ENCODE measurements at regions not wholly inside any gene's neighbourhood (a gene's known extent, or its start where the extent isn't known, plus 50 kb on each side); places are given as distances from the start of the nearest gene placed in this dataset.
"Not testable (repeated sequence)": the region's sequence is repeated elsewhere in the genome, so short reads cannot be mapped to it uniquely, and the experiment has no call there.

- no peak overlapping the region for H3K9ac ChIP-seq (replicated peaks in 1 of 4; ENCODE audit: extremely low read depth in 1 of 4, low read depth in 3 of 4, low read length in 3 of 4)
- no peak overlapping the region for H3K56ac ChIP-seq (replicated peaks; ENCODE audit: insufficient read length, low read depth, low read length)
- H3K27me3 ChIP-seq (replicated peaks in 1 of 4; ENCODE audit: control insufficient read depth in 3 of 4, extremely low read depth in 1 of 4, insufficient read depth in 3 of 4, low read length in 3 of 4): no peaks in the 10 kb centered on the region
- H2AK5ac ChIP-seq (ENCODE audit: low read depth, low read length): no peak overlapping the region
- H3K79me2 ChIP-seq (ENCODE audit: control insufficient read depth in 1 of 2, insufficient read depth in 2 of 2, low read length in 2 of 2): no peaks in the 10 kb centered on the region
- H2BK15ac ChIP-seq (ENCODE audit: low read length): no peak overlapping the region
- H3K4ac ChIP-seq (replicated peaks; ENCODE audit: insufficient read length, low read depth, low read length): no peak overlapping the region
- CTCF ChIA-PET (ENCODE audit: partially characterized antibody): no interaction called here
- TF ChIP-seq SP2 (IDR thresholded peaks at IDR 0.05; ENCODE audit: low read length) (no peak), EP300 (IDR thresholded peaks at IDR 0.05; ENCODE audit: borderline replicate concordance in 1 of 2, low read depth in 2 of 2, low read length in 2 of 2) (no peak)
- no peak overlapping the region for H2BK120ac ChIP-seq (replicated peaks; ENCODE audit: low read depth, low read length)
- no peak overlapping the region for H3K27ac ChIP-seq (ENCODE audit: low read depth, low read length)
- no peaks in the 10 kb centered on the region for H3K36me3 ChIP-seq (ENCODE audit: control insufficient read depth in 2 of 4, insufficient read depth in 4 of 4, low read length in 3 of 4)
- H3K4me3 ChIP-seq (ENCODE audit: extremely low read depth in 1 of 4, insufficient read depth in 2 of 4, low read depth in 3 of 4, low read length in 4 of 4): no peak overlapping the region
- H2AFZ ChIP-seq (ENCODE audit: low read length): no peak overlapping the region
- H3K18ac ChIP-seq (ENCODE audit: extremely low read depth, low read length): no peak overlapping the region
- H4K20me1 ChIP-seq (replicated peaks in 1 of 2; ENCODE audit: control insufficient read depth in 1 of 2, insufficient read depth in 2 of 2, low read length in 2 of 2): no peaks in the 10 kb centered on the region
- DNase-seq (ENCODE audit: low read depth in 1 of 2, low spot score in 2 of 2) (no peak), FAIRE-seq (no peak)
- H4K8ac ChIP-seq (ENCODE audit: extremely low read depth, insufficient read depth, low read length): no peak overlapping the region
- no peaks in the 10 kb centered on the region for H3K79me1 ChIP-seq (ENCODE audit: low read depth, low read length)
- H3K14ac ChIP-seq (ENCODE audit: insufficient read length): no peak overlapping the region
- no peak overlapping the region for H4K91ac ChIP-seq (replicated peaks; ENCODE audit: insufficient read length, low read length)
- H3K4me2 ChIP-seq (ENCODE audit: insufficient read depth in 1 of 2, low read depth in 2 of 2, low read length in 2 of 2): no peak overlapping the region
- no peak overlapping the region for H3K23ac ChIP-seq (ENCODE audit: insufficient read length)
- no peak overlapping the region for H4K5ac ChIP-seq (ENCODE audit: insufficient read length, low read depth, low read length)
- no peaks in the 10 kb centered on the region for H3K9me3 ChIP-seq (ENCODE audit: insufficient read depth in 2 of 2, low read depth in 1 of 2, low read length in 1 of 2)
- POLR2A ChIA-PET (ENCODE audit: partially characterized antibody): no interaction called here
- H2BK12ac ChIP-seq (ENCODE audit: low read depth, low read length): no peak overlapping the region
- no peak overlapping the region for H2BK20ac ChIP-seq (ENCODE audit: low read length)
- H2BK5ac ChIP-seq (ENCODE audit: low read depth, low read length): no peak overlapping the region
- H3K23me2 ChIP-seq (ENCODE audit: low read depth, low read length): no peaks in the 10 kb centered on the region
- H3K4me1 ChIP-seq (replicated peaks in 1 of 4; ENCODE audit: control insufficient read depth in 3 of 4, insufficient read depth in 4 of 4, low read length in 3 of 4): no peaks in the 10 kb centered on the region
Measured at GRCh38 chr9:102398205-102398604, 596.9 kb upstream of the CYLC2 start.

- H3K23ac ChIP-seq (ENCODE audit: insufficient read length); H3K23me2 ChIP-seq (ENCODE audit: low read depth, low read length); CTCF ChIA-PET (ENCODE audit: partially characterized antibody); H4K5ac ChIP-seq (ENCODE audit: insufficient read length, low read depth, low read length); H3K4me2 ChIP-seq (ENCODE audit: insufficient read depth in 1 of 2, low read depth in 2 of 2, low read length in 2 of 2); H3K4me1 ChIP-seq (replicated peaks in 1 of 4; ENCODE audit: control insufficient read depth in 3 of 4, insufficient read depth in 4 of 4, low read length in 3 of 4); POLR2A ChIA-PET (ENCODE audit: partially characterized antibody); H4K8ac ChIP-seq (ENCODE audit: extremely low read depth, insufficient read depth, low read length); H3K27ac ChIP-seq (ENCODE audit: low read depth, low read length); H2AK5ac ChIP-seq (ENCODE audit: low read depth, low read length); H3K9me3 ChIP-seq (ENCODE audit: insufficient read depth in 2 of 2, low read depth in 1 of 2, low read length in 1 of 2); H3K79me2 ChIP-seq (ENCODE audit: control insufficient read depth in 1 of 2, insufficient read depth in 2 of 2, low read length in 2 of 2); H2BK120ac ChIP-seq (replicated peaks; ENCODE audit: low read depth, low read length); H3K18ac ChIP-seq (ENCODE audit: extremely low read depth, low read length); H2AFZ ChIP-seq (ENCODE audit: low read length); H3K4ac ChIP-seq (replicated peaks; ENCODE audit: insufficient read length, low read depth, low read length); H3K14ac ChIP-seq (ENCODE audit: insufficient read length); H3K4me3 ChIP-seq (ENCODE audit: extremely low read depth in 1 of 4, insufficient read depth in 2 of 4, low read depth in 3 of 4, low read length in 4 of 4); H2BK20ac ChIP-seq (ENCODE audit: low read length); FAIRE-seq; H3K79me1 ChIP-seq (ENCODE audit: low read depth, low read length); H2BK5ac ChIP-seq (ENCODE audit: low read depth, low read length); H2BK15ac ChIP-seq (ENCODE audit: low read length); H3K9ac ChIP-seq (replicated peaks in 1 of 4; ENCODE audit: extremely low read depth in 1 of 4, low read depth in 3 of 4, low read length in 3 of 4); H3K56ac ChIP-seq (replicated peaks; ENCODE audit: insufficient read length, low read depth, low read length); H3K36me3 ChIP-seq (ENCODE audit: control insufficient read depth in 2 of 4, insufficient read depth in 4 of 4, low read length in 3 of 4); H3K27me3 ChIP-seq (replicated peaks in 1 of 4; ENCODE audit: control insufficient read depth in 3 of 4, extremely low read depth in 1 of 4, insufficient read depth in 3 of 4, low read length in 3 of 4); H4K91ac ChIP-seq (replicated peaks; ENCODE audit: insufficient read length, low read length); DNase-seq (ENCODE audit: low read depth in 1 of 2, low spot score in 2 of 2); H2BK12ac ChIP-seq (ENCODE audit: low read depth, low read length); H4K20me1 ChIP-seq (replicated peaks in 1 of 2; ENCODE audit: control insufficient read depth in 1 of 2, insufficient read depth in 2 of 2, low read length in 2 of 2): not testable (repeated sequence)
- 94 to 100% methylated on average over 1 of the region's 2 CpGs for WGBS, 2 experiments (ENCODE audit: extremely low coverage in 1 of 2, insufficient coverage in 1 of 2, insufficient read length in 1 of 2, insufficient replicate concordance in 2 of 2, low coverage in 1 of 2, low lambda C conversion rate in 2 of 2, missing lambda C conversion rate in 1 of 2)
Measured at GRCh38 chr9:102385620-102386019, 609.5 kb upstream of the CYLC2 start.

Measured in H1 (cell line).